Skeletal muscle satellite cell (primary cell): ENCODE measurements at regions not wholly inside any gene's neighbourhood (a gene's known extent, or its start where the extent isn't known, plus 50 kb on each side); places are given as distances from the start of the nearest gene placed in this dataset.

ENCODE experiments used
- H3K27me3 ChIP-seq: 2 replicates; pipeline ENCODE4 v1.7.0; 2013; ENCODE audit warnings: low read length; ENCODE audit not compliant: control insufficient read depth, insufficient read depth
- H3K36me3 ChIP-seq: 2 replicates; pipeline ENCODE4 v1.7.0; 2013; ENCODE audit warnings: mild to moderate bottlenecking, control low read depth, low read length; ENCODE audit not compliant: insufficient read depth
- H3K4me1 ChIP-seq: 2 replicates; pipeline ENCODE4 v1.7.0; 2013; ENCODE audit warnings: low read length; ENCODE audit not compliant: control insufficient read depth, insufficient read depth
- H3K4me2 ChIP-seq: 2 replicates; pipeline ENCODE4 v1.7.0; 2013; ENCODE audit warnings: mild to moderate bottlenecking, low read length
- H3K4me3 ChIP-seq: 2 replicates; pipeline ENCODE4 v1.7.0; 2013; ENCODE audit warnings: low read length
- H3K9ac ChIP-seq: 2 replicates; pipeline ENCODE4 v1.7.0; 2013; ENCODE audit warnings: mild to moderate bottlenecking, low read depth, low read length, moderate library complexity
- H3K9me3 ChIP-seq: replicated peaks from 2 replicates; pipeline ENCODE4 v1.7.0; 2013; ENCODE audit warnings: mild to moderate bottlenecking, control low read depth, low read length

DNA sequence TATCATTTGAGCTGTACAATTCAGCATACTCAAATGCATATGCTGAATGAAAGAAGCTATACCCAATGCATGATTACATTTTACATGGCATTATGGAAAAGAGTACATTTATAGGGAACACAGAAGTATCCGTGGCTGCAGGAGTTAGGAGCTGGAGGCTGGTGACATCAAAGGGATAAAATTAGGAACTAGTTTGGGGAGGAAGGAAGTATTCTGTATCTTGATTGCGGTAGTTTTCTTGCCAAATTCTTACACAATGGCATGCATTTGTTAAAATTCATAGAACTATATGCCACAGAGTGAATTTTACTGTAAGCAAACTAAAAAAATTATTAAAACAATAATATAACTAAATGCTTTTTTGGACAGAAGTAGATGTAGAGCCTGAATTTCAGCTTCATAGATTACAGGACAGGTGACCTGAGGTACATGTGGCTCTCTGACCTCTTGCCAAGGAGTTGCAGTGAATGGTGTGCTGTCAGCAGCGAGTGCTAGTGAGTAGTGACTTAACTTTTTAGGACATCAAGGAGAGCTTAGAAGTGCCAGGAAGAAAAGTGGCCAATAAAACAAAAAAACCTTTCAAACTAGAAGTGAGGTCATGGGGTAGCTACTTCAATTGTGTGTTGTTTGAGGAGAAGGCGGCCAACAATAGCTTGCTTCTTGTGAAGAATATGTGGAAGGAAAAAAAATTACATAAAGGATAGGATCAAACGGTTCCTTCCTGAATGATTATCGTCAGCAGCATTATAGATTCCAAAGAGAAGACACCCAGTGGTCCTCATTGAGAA, 514.9 kb upstream of the CLINT1 start:
- H3K36me3 ChIP-seq: no peaks in the 10 kb centered on the region
- no peak overlapping the region for H3K4me3 ChIP-seq
- no peak overlapping the region for H3K9ac ChIP-seq
- no peaks in the 10 kb centered on the region for H3K4me1 ChIP-seq
- no peaks in the 10 kb centered on the region for H3K27me3 ChIP-seq
- H3K4me2 ChIP-seq: no peak overlapping the region
- H3K9me3 ChIP-seq: no peaks in the 10 kb centered on the region

- no peaks in the 10 kb centered on the region for H3K9me3 ChIP-seq
- H3K4me3 ChIP-seq: no peak overlapping the region
- H3K27me3 ChIP-seq: no peaks in the 10 kb centered on the region
- no peaks in the 10 kb centered on the region for H3K4me1 ChIP-seq
- no peaks in the 10 kb centered on the region for H3K36me3 ChIP-seq
- no peak overlapping the region for H3K4me2 ChIP-seq
- no peak overlapping the region for H3K9ac ChIP-seq
These were observed 510.3 kb upstream of the CLINT1 start for GRCh38 chr5:158369241-158369640.

DNA sequence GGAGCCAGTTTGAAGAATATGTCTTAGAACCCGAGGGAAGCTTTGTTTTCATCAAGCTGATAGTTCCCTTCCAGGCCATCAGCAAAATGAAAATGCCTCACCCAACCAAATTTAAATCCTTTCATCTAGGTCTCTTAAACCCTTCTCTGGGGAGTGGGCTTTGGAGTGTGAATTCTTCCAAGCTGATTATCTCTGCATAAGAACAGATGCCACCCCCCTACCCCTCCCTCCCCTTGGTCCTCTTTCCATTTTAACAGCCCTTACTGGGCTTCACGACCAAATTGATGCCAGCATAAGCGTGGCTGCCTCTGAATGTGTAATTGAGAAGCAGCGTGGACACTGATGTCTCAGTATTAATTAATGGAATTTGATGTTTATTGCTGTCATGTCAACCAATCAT, 509.7 kb upstream of the CLINT1 start:
- Histone ChIP-seq H3K9ac (no peak overlapping the region), H3K9me3 (no peaks in the 10 kb centered on the region), H3K27me3 (no peaks in the 10 kb centered on the region), H3K36me3 (no peaks in the 10 kb centered on the region), H3K4me2 (no peak overlapping the region), H3K4me1 (no peaks in the 10 kb centered on the region), H3K4me3 (no peak overlapping the region)

- Histone ChIP-seq H3K4me3 (no peak overlapping the region), H3K9me3 (no peaks in the 10 kb centered on the region), H3K4me2 (no peak overlapping the region), H3K4me1 (no peaks in the 10 kb centered on the region), H3K9ac (no peak overlapping the region), H3K27me3 (peaks cover 6% of the 10 kb centered on the region), H3K36me3 (no peaks in the 10 kb centered on the region)
These were observed 505.4 kb upstream of the CLINT1 start for GRCh38 chr5:158364367-158364766.

- no peak overlapping the region for H3K9ac ChIP-seq
- no peak overlapping the region for H3K4me2 ChIP-seq
- no peaks in the 10 kb centered on the region for H3K4me1 ChIP-seq
- H3K9me3 ChIP-seq: no peaks in the 10 kb centered on the region
- no peaks in the 10 kb centered on the region for H3K36me3 ChIP-seq
- no peak overlapping the region for H3K4me3 ChIP-seq
- no peaks in the 10 kb centered on the region for H3K27me3 ChIP-seq
These were observed 496.0 kb upstream of the CLINT1 start for GRCh38 chr5:158354958-158355357.

- no peaks in the 10 kb centered on the region for H3K9me3 ChIP-seq
- H3K4me3 ChIP-seq: no peak overlapping the region
- H3K4me1 ChIP-seq: no peaks in the 10 kb centered on the region
- no peak overlapping the region for H3K4me2 ChIP-seq
- H3K27me3 ChIP-seq: no peaks in the 10 kb centered on the region
- no peak overlapping the region for H3K9ac ChIP-seq
- no peaks in the 10 kb centered on the region for H3K36me3 ChIP-seq
These were observed 492.7 kb upstream of the CLINT1 start for GRCh38 chr5:158351485-158352125.

DNA sequence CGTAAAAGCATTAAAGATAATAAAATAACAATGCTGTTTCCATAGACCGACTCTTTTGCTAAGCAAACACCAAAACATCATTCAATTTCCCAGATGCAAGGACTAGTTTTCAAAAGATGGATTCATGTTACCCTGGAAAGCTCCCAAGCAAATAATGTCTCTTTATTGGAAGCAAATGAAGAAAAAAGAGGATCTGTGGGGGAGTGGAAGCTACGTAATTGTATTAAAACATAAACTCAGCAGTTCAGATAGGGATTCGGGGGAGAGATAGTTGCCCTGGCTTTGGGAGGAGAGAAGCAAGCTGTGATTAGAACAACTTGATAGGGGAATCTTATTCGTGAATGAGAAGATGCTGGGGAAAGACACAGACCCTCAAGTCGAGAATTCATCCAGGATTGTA, 491.0 kb upstream of the CLINT1 start:
- H3K9me3 ChIP-seq: no peaks in the 10 kb centered on the region
- no peak overlapping the region for H3K4me2 ChIP-seq
- H3K4me1 ChIP-seq: no peaks in the 10 kb centered on the region
- H3K4me3 ChIP-seq: no peak overlapping the region
- H3K9ac ChIP-seq: no peak overlapping the region
- H3K27me3 ChIP-seq: no peaks in the 10 kb centered on the region
- no peaks in the 10 kb centered on the region for H3K36me3 ChIP-seq

DNA sequence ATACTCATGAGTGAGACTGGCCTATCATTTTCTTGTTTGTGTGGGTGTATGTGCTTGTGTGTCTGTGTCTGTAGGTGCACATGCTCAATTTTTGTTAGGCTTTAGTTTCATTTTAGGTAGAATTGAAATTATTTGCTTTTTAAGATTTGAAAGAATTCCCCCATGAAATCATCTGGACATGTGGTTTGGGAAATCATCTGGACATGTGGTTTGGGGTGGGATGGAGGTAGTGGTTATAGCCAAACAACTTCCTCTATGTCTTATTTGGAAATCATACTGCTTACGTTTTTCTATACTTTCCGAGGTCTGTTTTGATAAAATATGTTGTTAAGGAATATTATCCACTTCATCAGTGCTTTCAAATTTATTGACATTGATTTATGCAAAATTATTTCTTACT, 485.4 kb upstream of the CLINT1 start:
- H3K27me3 ChIP-seq: no peaks in the 10 kb centered on the region
- H3K4me1 ChIP-seq: no peaks in the 10 kb centered on the region
- no peak overlapping the region for H3K4me3 ChIP-seq
- H3K36me3 ChIP-seq: no peaks in the 10 kb centered on the region
- H3K4me2 ChIP-seq: no peak overlapping the region
- H3K9me3 ChIP-seq: no peaks in the 10 kb centered on the region
- H3K9ac ChIP-seq: no peak overlapping the region

DNA sequence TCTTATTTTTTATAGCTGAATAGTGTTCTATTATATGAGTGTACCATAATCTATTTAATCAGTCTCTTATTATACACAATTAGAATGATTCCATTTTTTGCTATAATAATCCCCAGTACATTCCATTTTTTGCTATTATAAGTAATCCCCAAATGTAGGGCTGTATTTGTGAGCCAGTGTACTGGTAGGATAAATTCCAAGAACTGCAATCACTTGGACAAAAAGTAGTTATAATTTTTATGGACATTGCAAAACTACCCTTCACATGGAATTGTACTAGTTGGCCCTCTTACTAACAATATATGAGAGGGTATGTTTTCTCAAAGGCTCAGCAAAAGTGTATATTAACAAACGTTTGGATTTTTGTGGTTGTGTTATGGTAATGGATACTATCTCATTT, 481.7 kb upstream of the CLINT1 start:
- Histone ChIP-seq H3K4me3 (no peak overlapping the region), H3K36me3 (no peaks in the 10 kb centered on the region), H3K27me3 (no peaks in the 10 kb centered on the region), H3K9ac (no peak overlapping the region), H3K4me2 (no peak overlapping the region), H3K4me1 (no peaks in the 10 kb centered on the region), H3K9me3 (no peaks in the 10 kb centered on the region)

- Histone ChIP-seq H3K27me3 (peaks cover 1% of the 10 kb centered on the region), H3K4me2 (no peak overlapping the region), H3K9me3 (no peaks in the 10 kb centered on the region), H3K4me1 (no peaks in the 10 kb centered on the region), H3K36me3 (no peaks in the 10 kb centered on the region), H3K9ac (no peak overlapping the region), H3K4me3 (no peak overlapping the region)
These were observed 467.3 kb upstream of the CLINT1 start for GRCh38 chr5:158326256-158326655.

DNA sequence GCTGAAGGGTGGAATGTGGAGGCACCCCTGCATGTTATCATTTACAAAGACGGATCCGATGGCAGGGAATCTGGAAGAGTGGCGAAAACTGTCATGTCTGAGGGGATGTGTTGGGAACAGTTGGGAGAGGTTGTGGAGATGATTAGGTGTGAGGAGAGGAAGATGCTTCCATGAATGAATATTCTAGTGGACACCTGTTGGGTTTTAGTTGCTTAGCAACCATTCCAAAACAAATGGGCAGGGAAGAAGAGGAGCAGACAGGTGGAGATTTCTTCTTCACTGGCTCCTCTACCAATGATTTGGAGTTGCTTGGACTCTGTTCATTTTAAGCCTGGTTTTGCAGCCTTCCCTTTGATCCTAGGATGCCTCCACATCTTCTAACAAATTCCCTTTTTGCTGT, 465.3 kb upstream of the CLINT1 start:
- H3K4me2 ChIP-seq: no peak overlapping the region
- H3K4me1 ChIP-seq: no peaks in the 10 kb centered on the region
- no peaks in the 10 kb centered on the region for H3K36me3 ChIP-seq
- H3K9ac ChIP-seq: no peak overlapping the region
- peaks cover 6% of the 10 kb centered on the region for H3K27me3 ChIP-seq
- no peaks in the 10 kb centered on the region for H3K9me3 ChIP-seq
- H3K4me3 ChIP-seq: no peak overlapping the region

DNA sequence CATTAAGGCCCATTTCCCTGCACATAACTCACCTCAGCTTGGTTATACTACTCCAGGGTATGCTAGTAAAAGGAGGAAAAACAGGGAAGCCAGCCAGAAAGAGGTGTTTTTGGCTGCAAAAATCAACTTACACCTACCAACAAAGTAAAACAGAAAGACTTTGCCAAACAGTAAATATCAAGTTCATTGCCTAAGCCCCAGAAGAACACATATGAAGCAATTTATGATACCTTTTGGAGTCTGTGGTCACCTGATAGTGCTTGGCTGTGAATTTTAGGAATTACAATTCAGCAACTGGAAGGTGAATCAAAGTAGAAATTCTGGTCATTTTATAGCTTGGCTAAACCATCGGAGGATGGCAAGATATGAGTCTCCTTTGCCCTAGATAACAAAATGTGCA, 463.7 kb upstream of the CLINT1 start:
- H3K4me1 ChIP-seq: no peaks in the 10 kb centered on the region
- no peaks in the 10 kb centered on the region for H3K9me3 ChIP-seq
- H3K4me3 ChIP-seq: no peak overlapping the region
- H3K9ac ChIP-seq: no peak overlapping the region
- H3K4me2 ChIP-seq: no peak overlapping the region
- peaks cover 6% of the 10 kb centered on the region for H3K27me3 ChIP-seq
- H3K36me3 ChIP-seq: no peaks in the 10 kb centered on the region
